Motor neuron (in vitro differentiated cells): ENCODE measurements at regions not wholly inside any gene's neighbourhood (a gene's known extent, or its start where the extent isn't known, plus 50 kb on each side); places are given as distances from the start of the nearest gene placed in this dataset.

Experiments used
- ATAC-seq, 8 experiments: fragments of 200-7000 bp; cut with Tn5 transposase; replicated peaks in 6 of 8; 2 replicates each; pipeline ENCODE4 v1.8.0; 2021; ENCODE audit warnings: mild to moderate bottlenecking in 8 of 8, moderate library complexity in 8 of 8
- H3K27ac ChIP-seq, 2 donors: fragments of 250-450 bp; sonication (Bioruptor Pico); 2 replicates each; pipeline ENCODE4 v1.9.0; 2021; ENCODE audit warnings: antibody characterized with exemption in 2 of 2, mild to moderate bottlenecking in 2 of 2, moderate library complexity in 1 of 2
- H3K4me1 ChIP-seq, 2 donors: fragments of 250-450 bp; sonication (Bioruptor Pico); replicated peaks in 1 of 2; 2 replicates each; pipeline ENCODE4 v1.6.1; 2021; ENCODE audit warnings: antibody characterized with exemption in 2 of 2, mild to moderate bottlenecking in 2 of 2, moderate library complexity in 1 of 2
- H3K4me3 ChIP-seq, 5 donors: fragments of 250-450 bp; sonication (Bioruptor Pico); 2 replicates each; pipeline ENCODE4 v1.9.0; 2021; ENCODE audit warnings: antibody characterized with exemption in 5 of 5, mild to moderate bottlenecking in 5 of 5, moderate library complexity in 4 of 5
- WGBS, 10 experiments: fragments of 450-650 bp; shearing (Covaris generic); methylation state at CpG; one replicate each; pipeline ENCODE4 v1.0.0; 2022; 5-methylcytosine and 5-hydroxymethylcytosine counted together
- in situ Hi-C, 9 experiments: fragments of 400-800 bp; cut with MboI; loops; one replicate each; pipeline ENCODE4 v1.15.0; 2021; ENCODE audit warnings: low sequenced_read_pairs in 9 of 9, low pct_unique_long_range_greater_than_20kb in 2 of 9; ENCODE audit not compliant: unreplicated experiment in 9 of 9

DNA sequence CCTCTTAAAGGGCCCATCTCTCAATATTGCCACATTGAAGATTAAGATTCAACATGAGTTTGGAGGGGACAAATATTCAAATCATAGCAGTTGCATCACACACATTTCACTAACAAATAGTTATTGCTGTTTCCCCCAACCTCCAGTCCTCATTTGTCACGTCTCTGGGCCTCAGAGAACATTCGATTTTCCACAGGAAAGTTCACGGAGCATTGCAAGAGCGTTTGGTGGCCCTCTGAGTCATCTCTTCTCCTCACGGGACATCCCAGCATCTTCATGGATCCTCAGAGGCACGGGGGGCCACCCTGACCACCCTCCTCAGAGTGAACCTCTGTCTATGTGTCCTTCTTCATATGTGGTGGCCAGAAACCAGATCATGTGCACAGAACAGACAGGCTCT, 50.3 kb upstream of the CHST15 start:
- in situ Hi-C loops: no loop called here
- no peak overlapping the region for H3K4me3 ChIP-seq
- WGBS, 10 experiments: 47 to 100% (median 85%) methylated on average over 2 to 5 of the region's 6 CpGs; no CpG with 5 or more reads in 6 of the 10 experiments
- ATAC-seq: no peak
- H3K27ac ChIP-seq: no peak overlapping the region
- peaks cover 4 to 6% of the 10 kb centered on the region in 2 donors for H3K4me1 ChIP-seq
